ENCODE measurements at regions not wholly inside any gene's neighbourhood (a gene's known extent, or its start where the extent isn't known, plus 50 kb on each side); places are given as distances from the start of the nearest gene placed in this dataset.

GRCh38 chr5:61738446-61738845 is 406.4 kb downstream of the ZSWIM6 start:
- no peak for DNase-seq (ENCODE audit: low spot score)

GRCh38 chr5:61744690-61745619 is 412.9 kb downstream of the ZSWIM6 start:
- DNase-seq (ENCODE audit: low spot score) = no peak

- DNase-seq (ENCODE audit: low spot score) = no peak
These were observed 414.9 kb downstream of the ZSWIM6 start for GRCh38 chr5:61746831-61747575.

GRCh38 chr5:61748121-61748520 is 416.1 kb downstream of the ZSWIM6 start:
- no peak for DNase-seq (ENCODE audit: low spot score)

- DNase-seq (ENCODE audit: low spot score) = no peak
These were observed 416.6 kb downstream of the ZSWIM6 start for GRCh38 chr5:61748651-61749050.

GRCh38 chr5:61752588-61752987 is 420.5 kb downstream of the ZSWIM6 start:
- no peak for DNase-seq (ENCODE audit: low spot score)

GRCh38 chr5:61754792-61755191 is 422.7 kb downstream of the ZSWIM6 start:
- DNase-seq (ENCODE audit: low spot score) = no peak

GRCh38 chr5:61755726-61756222 is 423.7 kb downstream of the ZSWIM6 start:
- DNase-seq (ENCODE audit: low spot score) = no peak

GRCh38 chr5:61758711-61759110 is 426.7 kb downstream of the ZSWIM6 start:
- peak; percentile 7 for DNase-seq (ENCODE audit: low spot score)

GRCh38 chr5:61765471-61765870 is 433.4 kb downstream of the ZSWIM6 start:
- no peak for DNase-seq (ENCODE audit: low spot score)

- DNase-seq (ENCODE audit: low spot score) = no peak
These were observed 434.1 kb downstream of the ZSWIM6 start for GRCh38 chr5:61766141-61766540.

GRCh38 chr5:61767231-61768080 is 435.4 kb downstream of the ZSWIM6 start:
- no peak for DNase-seq (ENCODE audit: low spot score)

- DNase-seq (ENCODE audit: low spot score) = peak; percentile 64
These were observed 436.7 kb downstream of the ZSWIM6 start for GRCh38 chr5:61768692-61769281.

GRCh38 chr5:61771062-61771461 is 439.0 kb downstream of the ZSWIM6 start:
- DNase-seq (ENCODE audit: low spot score) = no peak

GRCh38 chr5:61771808-61772207 is 439.8 kb downstream of the ZSWIM6 start:
- DNase-seq (ENCODE audit: low spot score) = no peak

GRCh38 chr5:61775901-61776300 is 443.8 kb downstream of the ZSWIM6 start:
- no peak for DNase-seq (ENCODE audit: low spot score)

GRCh38 chr5:61777292-61777691 is 445.2 kb downstream of the ZSWIM6 start:
- DNase-seq (ENCODE audit: low spot score) = no peak

- DNase-seq (ENCODE audit: low spot score) = no peak
These were observed 447.7 kb downstream of the ZSWIM6 start for GRCh38 chr5:61779743-61780142.

- no peak for DNase-seq (ENCODE audit: low spot score)
These were observed 451.4 kb downstream of the ZSWIM6 start for GRCh38 chr5:61783481-61783880.

- no peak for DNase-seq (ENCODE audit: low spot score)
These were observed 452.3 kb downstream of the ZSWIM6 start for GRCh38 chr5:61784341-61784740.

GRCh38 chr5:61788548-61788947 is 456.5 kb downstream of the ZSWIM6 start:
- no peak for DNase-seq (ENCODE audit: low spot score)

- no peak for DNase-seq (ENCODE audit: low spot score)
These were observed 457.9 kb downstream of the ZSWIM6 start for GRCh38 chr5:61790007-61790406.
